ENCODE measurements at regions not wholly inside any gene's neighbourhood (a gene's known extent, or its start where the extent isn't known, plus 50 kb on each side); places are given as distances from the start of the nearest gene placed in this dataset.
"Not testable (repeated sequence)": the region's sequence is repeated elsewhere in the genome, so short reads cannot be mapped to it uniquely, and the experiment has no call there.

DNA sequence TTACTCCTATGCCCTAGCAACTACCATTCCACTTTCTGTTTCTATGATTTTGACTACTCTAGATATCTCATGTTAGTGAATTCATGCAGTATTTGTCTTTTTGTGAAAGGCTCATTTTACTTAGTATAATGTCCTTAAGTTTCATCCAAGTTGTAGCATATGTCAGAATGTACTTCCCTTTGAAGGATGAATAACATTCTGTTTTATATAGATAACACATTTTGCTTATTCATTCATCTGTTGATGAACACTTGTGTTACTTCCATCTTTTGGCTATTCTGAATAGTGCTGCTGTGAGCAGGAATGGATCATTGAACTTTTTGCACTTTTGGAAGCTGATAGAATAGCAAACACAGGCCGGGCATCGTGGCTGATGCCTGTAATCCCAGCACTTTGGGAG lies 140.2 kb upstream of the MYO10 start:
- Histone ChIP-seq H3K27ac (ENCODE audit: low read length) (no peak overlapping the region), H3K4me3 (ENCODE audit: control insufficient read depth in 1 of 2, extremely low read depth in 1 of 2, low read length in 1 of 2) (no peak overlapping the region), H3K9me3 (no peaks in the 10 kb centered on the region), H3K36me3 (ENCODE audit: control insufficient read depth in 2 of 2, extremely low read depth in 1 of 2, insufficient read depth in 1 of 2, low read length in 1 of 2) (no peaks in the 10 kb centered on the region), H3K27me3 (replicated peaks in 1 of 2; ENCODE audit: control insufficient read depth in 2 of 2, extremely low read depth in 1 of 2, insufficient read depth in 2 of 2, low read length in 1 of 2) (no peaks in the 10 kb centered on the region), H3K4me1 (ENCODE audit: control insufficient read depth in 1 of 2, extremely low read depth in 1 of 2, insufficient read depth in 2 of 2, low read length in 2 of 2) (no peaks in the 10 kb centered on the region)
- no peak for DNase-seq
- Mint-ChIP-seq H3K27ac (no peak overlapping the region), H3K9me3 (peaks cover 0 to 12% (median 7%) of the 10 kb centered on the region in 3 donors), H3K27me3 (peaks cover 0 to 8% of the 10 kb centered on the region in 2 donors), H3K4me3 (no peak overlapping the region), H3K36me3 (no peaks in the 10 kb centered on the region), H3K4me1 (peaks cover 0 to 4% (median 0%) of the 10 kb centered on the region in 3 donors)
- ChIA-PET CTCF (no interaction called here), POLR2A (no interaction called here)
- ATAC-seq (replicated peaks in 1 of 4), result no peak
- WGBS (ENCODE audit: insufficient coverage), result no CpG with 5 or more reads among the region's 2 CpGs

DNA sequence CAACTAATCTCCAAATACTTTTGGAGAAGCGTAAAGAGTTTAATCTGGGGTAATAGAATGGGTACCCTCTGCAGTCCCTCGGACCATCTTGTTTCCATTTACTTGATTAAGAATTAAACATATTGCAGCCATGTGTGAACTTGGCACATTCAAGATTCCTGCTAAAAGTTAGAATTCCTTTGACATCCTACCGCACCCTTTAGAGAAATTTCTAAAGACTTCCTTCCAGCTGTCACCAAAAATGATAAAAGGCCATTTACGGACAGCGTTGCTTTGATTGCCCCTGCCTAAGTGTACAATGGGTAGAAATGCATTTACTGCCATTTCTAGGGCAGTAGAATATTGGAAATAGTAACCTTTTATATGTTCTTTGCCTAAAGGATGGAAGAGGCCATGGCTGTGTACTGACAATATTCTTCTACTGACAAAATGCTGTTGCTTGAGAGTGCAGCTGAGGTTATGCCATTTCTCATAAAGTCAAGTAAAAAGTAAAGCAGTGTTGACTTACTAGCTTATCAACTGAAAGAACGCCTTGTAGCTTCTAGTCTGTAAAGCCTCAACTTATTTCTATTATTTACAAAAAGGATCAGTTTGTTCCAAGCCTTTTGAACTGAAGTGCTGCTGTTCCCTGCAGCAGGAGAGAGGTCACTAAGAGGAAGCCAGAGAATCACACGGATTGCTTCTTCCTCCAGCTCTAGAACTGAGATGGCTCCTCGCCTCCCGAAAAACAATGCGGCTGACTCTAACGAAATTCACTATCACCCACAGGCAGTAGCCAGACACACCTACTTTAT lies 139.8 kb upstream of the BASP1 start:
- no peak for DNase-seq
- Histone ChIP-seq H3K9me3 (no peaks in the 10 kb centered on the region), H3K4me1 (ENCODE audit: control insufficient read depth in 1 of 2, extremely low read depth in 1 of 2, insufficient read depth in 2 of 2, low read length in 2 of 2) (no peaks in the 10 kb centered on the region), H3K27me3 (replicated peaks in 1 of 2; ENCODE audit: control insufficient read depth in 2 of 2, extremely low read depth in 1 of 2, insufficient read depth in 2 of 2, low read length in 1 of 2) (no peaks in the 10 kb centered on the region), H3K4me3 (ENCODE audit: control insufficient read depth in 1 of 2, extremely low read depth in 1 of 2, low read length in 1 of 2) (no peak overlapping the region), H3K27ac (ENCODE audit: low read length) (no peak overlapping the region), H3K36me3 (ENCODE audit: control insufficient read depth in 2 of 2, extremely low read depth in 1 of 2, insufficient read depth in 1 of 2, low read length in 1 of 2) (no peaks in the 10 kb centered on the region)
- Mint-ChIP-seq H3K27ac (no peak overlapping the region), H3K27me3 (peaks cover 0 to 8% of the 10 kb centered on the region in 2 donors), H3K9me3 (peaks cover 0 to 12% (median 7%) of the 10 kb centered on the region in 3 donors), H3K4me3 (no peak overlapping the region), H3K4me1 (peaks cover 0 to 4% (median 0%) of the 10 kb centered on the region in 3 donors), H3K36me3 (no peaks in the 10 kb centered on the region)
- 50% methylated on average over 4 of the region's 11 CpGs for WGBS (ENCODE audit: insufficient coverage)
- CTCF ChIA-PET, result interaction anchor here in 1 of 2 donors (0.5 kb wide), 1 partner anchor 107 kb away, joined by 3 read pairs; no protein-coding TSS in a partner anchor
- ATAC-seq (replicated peaks in 1 of 4), result no peak
- POLR2A ChIA-PET, result no interaction called here

DNA sequence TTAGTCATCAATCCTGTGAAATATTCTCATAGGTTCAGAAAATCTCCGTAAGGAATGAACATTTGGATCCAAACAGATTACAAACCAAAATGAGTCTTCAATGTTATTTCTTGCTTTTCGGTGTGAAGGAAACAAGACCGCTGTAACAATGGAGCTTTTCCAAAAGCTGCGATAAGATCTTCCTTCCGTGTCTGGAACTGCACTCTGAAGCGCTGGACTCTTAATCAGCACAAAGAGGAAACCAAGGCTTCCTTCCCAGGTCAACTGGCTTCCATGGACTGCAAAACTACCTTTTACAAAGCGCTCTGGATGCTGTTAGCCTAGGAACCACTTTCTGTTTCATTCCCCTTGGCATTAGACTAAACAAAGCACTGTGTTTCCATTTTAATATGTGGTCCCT lies 137.9 kb upstream of the BASP1 start:
- H3K9me3 ChIP-seq, result no peaks in the 10 kb centered on the region
- DNase-seq, result no peak
- WGBS (ENCODE audit: insufficient coverage), result 9% methylated on average over 5 of the region's 7 CpGs
- H3K27ac ChIP-seq (ENCODE audit: low read length), result no peak overlapping the region
- H3K4me1 Mint-ChIP-seq, result peaks cover 0 to 4% (median 0%) of the 10 kb centered on the region in 3 donors
- H3K4me1 ChIP-seq (ENCODE audit: control insufficient read depth in 1 of 2, extremely low read depth in 1 of 2, insufficient read depth in 2 of 2, low read length in 2 of 2), result no peaks in the 10 kb centered on the region
- H3K27ac Mint-ChIP-seq, result no peak overlapping the region
- H3K36me3 Mint-ChIP-seq, result no peaks in the 10 kb centered on the region
- ChIA-PET CTCF (no interaction called here), POLR2A (interaction anchor here in 1 of 2 donors (0.5 kb wide), 1 partner anchor 12 kb away, joined by 3 read pairs; no protein-coding TSS in a partner anchor)
- H3K36me3 ChIP-seq (ENCODE audit: control insufficient read depth in 2 of 2, extremely low read depth in 1 of 2, insufficient read depth in 1 of 2, low read length in 1 of 2), result no peaks in the 10 kb centered on the region
- H3K27me3 ChIP-seq (replicated peaks in 1 of 2; ENCODE audit: control insufficient read depth in 2 of 2, extremely low read depth in 1 of 2, insufficient read depth in 2 of 2, low read length in 1 of 2), result no peaks in the 10 kb centered on the region
- ATAC-seq (replicated peaks in 1 of 4), result no peak
- no peak overlapping the region for H3K4me3 ChIP-seq (ENCODE audit: control insufficient read depth in 1 of 2, extremely low read depth in 1 of 2, low read length in 1 of 2)
- H3K4me3 Mint-ChIP-seq, result no peak overlapping the region
- H3K27me3 Mint-ChIP-seq, result peaks cover 0 to 8% of the 10 kb centered on the region in 2 donors
- peaks cover 0 to 12% (median 7%) of the 10 kb centered on the region in 3 donors for H3K9me3 Mint-ChIP-seq

DNA sequence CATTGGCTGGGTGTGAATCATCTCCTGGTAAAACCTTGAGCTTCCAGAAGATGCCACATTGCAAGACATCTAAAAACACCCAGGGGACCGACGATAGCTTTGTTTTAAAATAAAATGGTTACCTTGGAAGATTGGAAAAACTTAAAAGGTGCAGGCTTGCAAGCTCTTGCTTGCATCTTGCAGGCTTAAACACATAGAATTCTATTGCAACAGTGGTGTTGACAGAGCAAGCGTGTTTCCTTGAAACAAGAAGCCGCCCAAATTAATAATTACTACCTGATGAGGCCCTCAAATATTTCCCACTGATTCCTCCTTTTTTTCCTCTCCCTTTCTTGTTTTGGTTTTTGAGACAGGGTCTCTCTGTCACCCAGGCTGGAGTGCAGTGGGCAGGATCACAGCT lies 137.1 kb upstream of the BASP1 start:
- Mint-ChIP-seq H3K4me1 (peaks cover 0 to 4% (median 0%) of the 10 kb centered on the region in 3 donors), H3K36me3 (no peaks in the 10 kb centered on the region), H3K4me3 (no peak overlapping the region), H3K27me3 (peaks cover 0 to 8% of the 10 kb centered on the region in 2 donors), H3K9me3 (peaks cover 0 to 8% (median 4%) of the 10 kb centered on the region in 3 donors), H3K27ac (no peak overlapping the region)
- ChIA-PET CTCF (no interaction called here), POLR2A (no interaction called here)
- 92% methylated on average over 2 of the region's 4 CpGs for WGBS (ENCODE audit: insufficient coverage)
- DNase-seq (no peak), ATAC-seq (replicated peaks in 1 of 4) (no peak)
- Histone ChIP-seq H3K27me3 (replicated peaks in 1 of 2; ENCODE audit: control insufficient read depth in 2 of 2, extremely low read depth in 1 of 2, insufficient read depth in 2 of 2, low read length in 1 of 2) (no peaks in the 10 kb centered on the region), H3K27ac (ENCODE audit: low read length) (no peak overlapping the region), H3K4me3 (ENCODE audit: control insufficient read depth in 1 of 2, extremely low read depth in 1 of 2, low read length in 1 of 2) (no peak overlapping the region), H3K36me3 (ENCODE audit: control insufficient read depth in 2 of 2, extremely low read depth in 1 of 2, insufficient read depth in 1 of 2, low read length in 1 of 2) (no peaks in the 10 kb centered on the region), H3K4me1 (ENCODE audit: control insufficient read depth in 1 of 2, extremely low read depth in 1 of 2, insufficient read depth in 2 of 2, low read length in 2 of 2) (no peaks in the 10 kb centered on the region), H3K9me3 (no peaks in the 10 kb centered on the region)

DNA sequence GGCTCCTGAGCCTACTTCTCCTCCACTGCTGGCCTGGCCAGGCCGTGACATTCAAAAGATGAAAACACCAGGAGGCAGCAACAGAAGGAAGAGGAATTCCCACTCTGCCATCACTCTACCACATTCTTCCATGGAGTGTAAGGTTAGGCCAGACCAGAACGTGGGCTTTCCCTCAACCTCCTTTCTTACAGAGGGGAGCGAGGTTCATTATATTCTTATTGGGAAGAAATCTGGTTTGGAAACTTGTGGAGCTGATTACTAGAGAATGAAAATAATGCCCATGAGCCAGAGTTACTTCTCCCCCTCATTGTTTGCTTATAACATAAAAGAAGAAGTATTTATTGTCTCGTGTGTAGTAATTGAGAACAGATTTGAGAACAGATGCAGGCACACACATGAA lies 136.3 kb upstream of the BASP1 start:
- Histone ChIP-seq H3K4me3 (ENCODE audit: control insufficient read depth in 1 of 2, extremely low read depth in 1 of 2, low read length in 1 of 2) (no peak overlapping the region), H3K9me3 (no peaks in the 10 kb centered on the region), H3K27me3 (replicated peaks in 1 of 2; ENCODE audit: control insufficient read depth in 2 of 2, extremely low read depth in 1 of 2, insufficient read depth in 2 of 2, low read length in 1 of 2) (no peaks in the 10 kb centered on the region), H3K36me3 (ENCODE audit: control insufficient read depth in 2 of 2, extremely low read depth in 1 of 2, insufficient read depth in 1 of 2, low read length in 1 of 2) (no peaks in the 10 kb centered on the region), H3K27ac (ENCODE audit: low read length) (no peak overlapping the region), H3K4me1 (ENCODE audit: control insufficient read depth in 1 of 2, extremely low read depth in 1 of 2, insufficient read depth in 2 of 2, low read length in 2 of 2) (no peaks in the 10 kb centered on the region)
- Mint-ChIP-seq H3K36me3 (no peaks in the 10 kb centered on the region), H3K4me1 (peaks cover 0 to 4% (median 0%) of the 10 kb centered on the region in 3 donors), H3K27me3 (peaks cover 0 to 4% of the 10 kb centered on the region in 2 donors), H3K9me3 (peaks cover 0 to 5% (median 4%) of the 10 kb centered on the region in 3 donors), H3K27ac (no peak overlapping the region), H3K4me3 (no peak overlapping the region)
- CTCF ChIA-PET, result no interaction called here
- WGBS (ENCODE audit: insufficient coverage), result no CpG with 5 or more reads among the region's 4 CpGs
- DNase-seq (no peak), ATAC-seq (replicated peaks in 1 of 4) (no peak)
- POLR2A ChIA-PET, result no interaction called here

DNA sequence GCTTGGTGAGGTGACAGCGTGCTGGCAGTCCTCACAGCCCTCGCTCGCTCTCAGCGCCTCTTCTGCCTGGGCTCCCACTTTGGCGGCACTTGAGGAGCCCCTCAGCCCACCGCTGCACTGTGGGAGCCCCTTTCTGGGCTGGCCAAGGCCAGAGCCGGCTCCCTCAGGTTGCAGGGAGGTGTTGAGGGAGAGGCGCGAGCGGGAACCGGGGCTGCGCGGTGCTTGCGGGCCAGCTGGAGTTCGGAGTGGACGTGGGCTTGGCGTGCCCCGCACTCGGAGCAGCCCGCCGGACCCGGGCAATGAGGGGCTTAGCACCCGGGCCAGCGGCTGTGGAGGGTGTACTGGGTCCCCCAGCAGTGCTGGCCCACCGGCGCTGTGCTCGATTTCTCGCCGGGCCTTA lies 134.2 kb upstream of the BASP1 start:
- CTCF ChIA-PET, result interaction anchor here in 1 of 2 donors (0.6 kb wide), 1 partner anchor 10 kb away, joined by 3 read pairs; no protein-coding TSS in a partner anchor
- H3K27ac ChIP-seq (ENCODE audit: low read length); H3K27me3 ChIP-seq (replicated peaks in 1 of 2; ENCODE audit: control insufficient read depth in 2 of 2, extremely low read depth in 1 of 2, insufficient read depth in 2 of 2, low read length in 1 of 2); DNase-seq; H3K9me3 ChIP-seq; H3K9me3 Mint-ChIP-seq; POLR2A ChIA-PET; H3K36me3 ChIP-seq (ENCODE audit: control insufficient read depth in 2 of 2, extremely low read depth in 1 of 2, insufficient read depth in 1 of 2, low read length in 1 of 2); H3K36me3 Mint-ChIP-seq; H3K4me1 ChIP-seq (ENCODE audit: control insufficient read depth in 1 of 2, extremely low read depth in 1 of 2, insufficient read depth in 2 of 2, low read length in 2 of 2); H3K27me3 Mint-ChIP-seq; H3K4me3 ChIP-seq (ENCODE audit: control insufficient read depth in 1 of 2, extremely low read depth in 1 of 2, low read length in 1 of 2); H3K27ac Mint-ChIP-seq; H3K4me1 Mint-ChIP-seq; ATAC-seq (replicated peaks in 1 of 4); H3K4me3 Mint-ChIP-seq: not testable (repeated sequence)
- 90% methylated on average over 23 of the region's 29 CpGs for whole genome bisulfite sequencing (ENCODE audit: insufficient coverage)
